ENCODE measurements at regions not wholly inside any gene's neighbourhood (a gene's known extent, or its start where the extent isn't known, plus 50 kb on each side); places are given as distances from the start of the nearest gene placed in this dataset.

- TF ChIP-seq CTCF (conservative IDR thresholded peaks at IDR 0.05) (no peak), EZH2 (IDR thresholded peaks at IDR 0.05; ENCODE audit: low read depth) (no peak)
Measured at GRCh38 chr10:33027088-33027487, 69.1 kb upstream of the ITGB1 start.

Measured in PC-9 (cell line).